ENCODE measurements at regions not wholly inside any gene's neighbourhood (a gene's known extent, or its start where the extent isn't known, plus 50 kb on each side); places are given as distances from the start of the nearest gene placed in this dataset.

GRCh38 chr2:611519-611918 lies 65.7 kb downstream of the TMEM18 start:
- Histone ChIP-seq H3K36me3 (ENCODE audit: insufficient read depth) (no peaks in the 10 kb centered on the region), H3K4me3 (ENCODE audit: low read depth, low read length) (no peak overlapping the region), H3K4me1 (ENCODE audit: insufficient read depth) (no peaks in the 10 kb centered on the region), H3K27ac (ENCODE audit: low read depth) (no peak overlapping the region)
- no peak for DNase-seq (ENCODE audit: extremely low spot score)
- 45% methylated on average over 5 of the region's 5 CpGs for WGBS

- no peak overlapping the region for H3K27ac ChIP-seq (ENCODE audit: low read depth)
- no peak overlapping the region for H3K4me3 ChIP-seq (ENCODE audit: low read depth, low read length)
- no peaks in the 10 kb centered on the region for H3K4me1 ChIP-seq (ENCODE audit: insufficient read depth)
- H3K36me3 ChIP-seq (ENCODE audit: insufficient read depth): no peaks in the 10 kb centered on the region
- DNase-seq (ENCODE audit: extremely low spot score): no peak
- 53% methylated on average over 3 of the region's 3 CpGs for WGBS
Observed at GRCh38 chr2:610491-610890, 66.7 kb downstream of the TMEM18 start.

- Histone ChIP-seq H3K4me3 (ENCODE audit: low read depth, low read length) (no peak overlapping the region), H3K36me3 (ENCODE audit: insufficient read depth) (no peaks in the 10 kb centered on the region), H3K4me1 (ENCODE audit: insufficient read depth) (no peaks in the 10 kb centered on the region), H3K27ac (ENCODE audit: low read depth) (no peak overlapping the region)
- WGBS: 85% methylated on average over 8 of the region's 8 CpGs
- no peak for DNase-seq (ENCODE audit: extremely low spot score)
Observed at GRCh38 chr2:609881-610280, 67.3 kb downstream of the TMEM18 start.

GRCh38 chr2:609449-609848 lies 67.8 kb downstream of the TMEM18 start:
- Histone ChIP-seq H3K4me3 (ENCODE audit: low read depth, low read length) (no peak overlapping the region), H3K36me3 (ENCODE audit: insufficient read depth) (no peaks in the 10 kb centered on the region), H3K4me1 (ENCODE audit: insufficient read depth) (no peaks in the 10 kb centered on the region), H3K27ac (ENCODE audit: low read depth) (no peak overlapping the region)
- WGBS: 95% methylated on average over 10 of the region's 10 CpGs
- DNase-seq (ENCODE audit: extremely low spot score): no peak

GRCh38 chr2:608711-609110 lies 68.5 kb downstream of the TMEM18 start:
- no peak for DNase-seq (ENCODE audit: extremely low spot score)
- H3K36me3 ChIP-seq (ENCODE audit: insufficient read depth): no peaks in the 10 kb centered on the region
- H3K4me1 ChIP-seq (ENCODE audit: insufficient read depth): no peaks in the 10 kb centered on the region
- WGBS: 90% methylated on average over 7 of the region's 7 CpGs
- no peak overlapping the region for H3K4me3 ChIP-seq (ENCODE audit: low read depth, low read length)
- H3K27ac ChIP-seq (ENCODE audit: low read depth): no peak overlapping the region

- no peaks in the 10 kb centered on the region for H3K36me3 ChIP-seq (ENCODE audit: insufficient read depth)
- no peak overlapping the region for H3K27ac ChIP-seq (ENCODE audit: low read depth)
- H3K4me1 ChIP-seq (ENCODE audit: insufficient read depth): no peaks in the 10 kb centered on the region
- 56% methylated on average over 6 of the region's 6 CpGs for WGBS
- H3K4me3 ChIP-seq (ENCODE audit: low read depth, low read length): no peak overlapping the region
- DNase-seq (ENCODE audit: extremely low spot score): no peak
Observed at GRCh38 chr2:608297-608696, 68.9 kb downstream of the TMEM18 start.

GRCh38 chr2:607709-608108 lies 69.5 kb downstream of the TMEM18 start:
- DNase-seq (ENCODE audit: extremely low spot score): no peak
- Histone ChIP-seq H3K36me3 (ENCODE audit: insufficient read depth) (no peaks in the 10 kb centered on the region), H3K27ac (ENCODE audit: low read depth) (no peak overlapping the region), H3K4me1 (ENCODE audit: insufficient read depth) (no peaks in the 10 kb centered on the region), H3K4me3 (ENCODE audit: low read depth, low read length) (no peak overlapping the region)
- whole genome bisulfite sequencing: 73% methylated on average over 4 of the region's 4 CpGs

- WGBS: 81% methylated on average over 9 of the region's 9 CpGs
- H3K4me1 ChIP-seq (ENCODE audit: insufficient read depth): no peaks in the 10 kb centered on the region
- DNase-seq (ENCODE audit: extremely low spot score): no peak
- H3K36me3 ChIP-seq (ENCODE audit: insufficient read depth): no peaks in the 10 kb centered on the region
- no peak overlapping the region for H3K4me3 ChIP-seq (ENCODE audit: low read depth, low read length)
- H3K27ac ChIP-seq (ENCODE audit: low read depth): no peak overlapping the region
Observed at GRCh38 chr2:607172-607571, 70.0 kb downstream of the TMEM18 start.

GRCh38 chr2:605674-606608 lies 71.3 kb downstream of the TMEM18 start:
- Histone ChIP-seq H3K4me3 (ENCODE audit: low read depth, low read length) (no peak overlapping the region), H3K27ac (ENCODE audit: low read depth) (no peak overlapping the region), H3K4me1 (ENCODE audit: insufficient read depth) (no peaks in the 10 kb centered on the region), H3K36me3 (ENCODE audit: insufficient read depth) (no peaks in the 10 kb centered on the region)
- no peak for DNase-seq (ENCODE audit: extremely low spot score)
- WGBS: 82% methylated on average over 24 of the region's 24 CpGs

GRCh38 chr2:604854-605524 lies 72.2 kb downstream of the TMEM18 start:
- no peak for DNase-seq (ENCODE audit: extremely low spot score)
- no peak overlapping the region for H3K27ac ChIP-seq (ENCODE audit: low read depth)
- WGBS: 96% methylated on average over 2 of the region's 2 CpGs
- H3K4me1 ChIP-seq (ENCODE audit: insufficient read depth): no peaks in the 10 kb centered on the region
- no peaks in the 10 kb centered on the region for H3K36me3 ChIP-seq (ENCODE audit: insufficient read depth)
- H3K4me3 ChIP-seq (ENCODE audit: low read depth, low read length): no peak overlapping the region

- 77% methylated on average over 9 of the region's 9 CpGs for WGBS
- Histone ChIP-seq H3K27ac (ENCODE audit: low read depth) (no peak overlapping the region), H3K4me3 (ENCODE audit: low read depth, low read length) (no peak overlapping the region)
Observed at GRCh38 chr2:604385-604784, 72.8 kb downstream of the TMEM18 start.

GRCh38 chr2:603869-604268 lies 73.3 kb downstream of the TMEM18 start:
- 42% methylated on average over 8 of the region's 8 CpGs for WGBS

More at GRCh38 chr2:604385-604784, 72.8 kb downstream of the TMEM18 start:
- H3K4me1 ChIP-seq (ENCODE audit: insufficient read depth): no peaks in the 10 kb centered on the region
- no peak for DNase-seq (ENCODE audit: extremely low spot score)
- H3K36me3 ChIP-seq (ENCODE audit: insufficient read depth): no peaks in the 10 kb centered on the region

GRCh38 chr2:603427-603826 lies 73.8 kb downstream of the TMEM18 start:
- no peak overlapping the region for H3K27ac ChIP-seq (ENCODE audit: low read depth)
- H3K36me3 ChIP-seq (ENCODE audit: insufficient read depth): no peaks in the 10 kb centered on the region
- no peaks in the 10 kb centered on the region for H3K4me1 ChIP-seq (ENCODE audit: insufficient read depth)
- 64% methylated on average over 5 of the region's 5 CpGs for WGBS
- no peak for DNase-seq (ENCODE audit: extremely low spot score)
- H3K4me3 ChIP-seq (ENCODE audit: low read depth, low read length): no peak overlapping the region

More at GRCh38 chr2:603869-604268, 73.3 kb downstream of the TMEM18 start:
- Histone ChIP-seq H3K36me3 (ENCODE audit: insufficient read depth) (no peaks in the 10 kb centered on the region), H3K27ac (ENCODE audit: low read depth) (no peak overlapping the region), H3K4me1 (ENCODE audit: insufficient read depth) (no peaks in the 10 kb centered on the region), H3K4me3 (ENCODE audit: low read depth, low read length) (no peak overlapping the region)
- no peak for DNase-seq (ENCODE audit: extremely low spot score)
